ENCODE measurements at regions not wholly inside any gene's neighbourhood (a gene's known extent, or its start where the extent isn't known, plus 50 kb on each side); places are given as distances from the start of the nearest gene placed in this dataset.
"Not testable (repeated sequence)": the region's sequence is repeated elsewhere in the genome, so short reads cannot be mapped to it uniquely, and the experiment has no call there.

DNA sequence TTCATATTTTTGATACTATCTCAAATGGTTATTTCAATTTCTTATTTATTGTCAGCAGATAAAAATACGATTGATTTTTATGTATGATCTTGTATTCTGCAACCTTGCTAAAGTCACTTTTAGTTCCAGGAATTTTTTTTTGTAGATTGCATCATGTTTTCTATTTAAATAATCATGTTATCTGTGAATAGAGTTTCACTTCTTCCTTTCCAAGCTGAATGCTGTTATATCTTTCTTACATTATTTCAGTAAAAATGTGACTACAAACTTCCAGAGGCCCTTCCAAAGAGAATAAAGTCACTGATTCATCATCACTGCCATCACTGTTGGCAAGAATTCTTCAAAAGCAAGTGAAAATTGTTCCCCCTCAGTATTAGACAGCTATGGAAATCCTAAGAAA lies 104.7 kb upstream of the RAP1B start:
- no peak for DNase-seq (ENCODE audit: low read depth)

DNA sequence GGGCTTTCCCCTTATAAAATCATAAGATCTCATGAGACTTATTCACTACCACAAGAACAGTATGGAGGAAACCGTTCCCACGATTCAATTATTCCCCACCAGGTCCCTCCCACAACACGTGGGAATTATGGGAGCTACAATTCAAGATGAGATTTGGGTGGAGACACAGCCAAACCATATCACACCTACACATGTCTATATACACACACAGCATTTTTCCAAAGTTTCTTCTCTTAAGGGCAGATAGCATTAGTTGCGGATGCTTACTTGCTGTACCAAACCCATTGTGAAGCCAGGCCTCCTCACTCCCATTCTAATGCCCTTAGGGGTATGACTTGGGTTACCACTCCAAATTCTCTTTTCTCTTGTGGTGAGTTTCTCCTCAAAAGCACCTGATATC lies 104.1 kb upstream of the RAP1B start:
- DNase-seq (ENCODE audit: low read depth): no peak

DNA sequence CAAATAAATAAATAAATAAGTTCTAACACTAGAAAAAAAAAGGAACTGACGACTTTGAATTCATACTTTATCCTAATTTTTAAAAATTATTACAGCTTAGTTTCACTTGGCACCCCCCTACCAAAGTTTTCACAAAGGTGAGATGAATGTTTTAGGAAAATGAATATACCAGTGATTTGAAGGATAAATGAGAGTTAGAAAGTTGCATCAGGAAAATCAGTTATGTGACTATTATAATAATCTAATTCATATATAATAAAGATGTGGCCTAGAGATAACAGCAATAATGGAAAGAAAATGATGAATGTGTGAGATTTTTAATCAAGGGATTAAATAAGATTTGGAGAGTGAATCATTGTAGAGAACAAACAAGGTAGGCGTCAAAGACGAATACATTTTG lies 103.0 kb upstream of the RAP1B start:
- DNase-seq (ENCODE audit: low read depth): no peak

DNA sequence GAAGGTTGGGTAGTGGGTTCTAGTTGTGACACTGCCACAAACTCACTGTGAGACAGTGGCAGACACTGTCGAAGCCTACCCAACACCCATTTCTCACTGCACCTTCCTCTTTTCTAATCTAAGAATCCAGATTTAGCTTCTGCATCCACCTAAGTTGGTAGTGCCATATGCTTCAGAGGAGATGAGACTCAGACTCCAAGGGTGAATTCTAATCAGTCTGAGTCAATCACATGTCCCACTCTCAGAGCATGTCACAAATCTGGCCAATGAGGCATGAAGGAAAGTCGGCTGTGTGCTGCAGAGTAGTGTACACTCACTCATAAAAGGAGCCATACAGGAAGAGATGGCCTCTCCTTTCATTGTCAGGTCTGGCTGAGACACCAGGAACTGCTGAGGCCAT lies 102.1 kb upstream of the RAP1B start:
- DNase-seq (ENCODE audit: low read depth): no peak

DNA sequence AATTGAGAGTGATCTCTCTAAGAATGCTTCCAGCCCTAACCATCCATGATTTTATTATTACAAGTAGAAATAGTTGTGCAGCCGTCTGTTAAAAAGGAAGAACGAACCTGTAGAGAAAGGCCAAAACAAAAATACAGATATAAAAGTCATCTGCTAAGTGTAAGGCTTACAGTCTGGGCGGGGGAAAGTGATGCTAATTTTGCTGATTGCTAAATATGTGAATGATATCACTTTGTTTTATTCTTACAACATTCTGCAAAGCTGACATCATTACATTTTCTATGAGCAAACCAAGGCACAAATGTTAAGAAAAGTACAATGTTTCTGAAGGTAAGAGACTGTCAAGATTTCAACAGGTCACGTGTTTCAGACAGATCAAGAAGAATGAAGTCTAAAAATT lies 101.5 kb upstream of the RAP1B start:
- DNase-seq (ENCODE audit: low read depth): no peak

DNA sequence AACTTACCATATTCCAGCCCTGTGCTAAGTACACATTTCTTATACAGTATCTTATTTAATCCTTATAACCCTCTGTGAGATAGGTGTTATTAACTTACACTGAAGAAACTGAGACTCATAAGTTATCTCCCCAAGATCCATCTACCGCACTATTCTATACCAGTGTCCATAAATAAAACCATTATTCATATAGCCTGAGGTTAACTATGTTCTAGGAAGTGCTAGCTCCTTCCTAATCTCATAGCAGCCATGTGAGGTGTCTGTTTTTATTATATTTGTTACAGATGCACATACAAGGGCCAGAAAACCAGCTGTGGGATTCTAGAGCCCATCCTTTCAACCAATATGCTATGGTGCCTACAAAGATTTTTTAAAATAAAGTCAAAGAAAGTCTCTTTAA lies 100.3 kb upstream of the RAP1B start:
- DNase-seq (ENCODE audit: low read depth): no peak

DNA sequence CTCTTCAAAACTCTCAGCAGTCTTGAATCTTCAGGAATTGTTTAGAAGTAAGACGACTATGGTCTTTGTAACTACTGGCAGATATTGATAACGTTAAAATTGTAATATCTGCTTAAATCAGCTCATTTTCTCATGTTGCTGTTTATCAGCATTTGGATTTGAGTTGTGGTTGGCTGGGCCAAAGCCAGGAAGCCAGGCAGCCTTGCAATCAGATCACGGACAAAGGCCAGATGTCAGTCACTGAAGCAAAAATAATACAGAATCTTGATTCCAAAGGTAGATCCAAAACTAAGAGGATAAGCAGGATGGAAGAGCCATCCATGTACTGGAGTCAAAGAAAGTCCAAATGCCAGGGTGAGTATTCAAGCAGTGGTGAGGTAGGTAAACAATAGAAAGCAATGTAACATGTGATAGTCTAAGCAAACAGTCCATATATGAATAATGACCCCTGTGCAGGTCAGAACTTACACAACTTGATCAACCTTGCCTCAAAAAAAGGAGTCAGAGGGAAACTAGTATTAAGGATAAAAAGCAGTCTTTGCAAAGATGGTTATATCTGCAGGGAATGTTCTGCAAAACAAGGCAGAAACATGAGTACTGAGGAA lies 95.8 kb upstream of the RAP1B start:
- no peak for DNase-seq (ENCODE audit: low read depth)

DNA sequence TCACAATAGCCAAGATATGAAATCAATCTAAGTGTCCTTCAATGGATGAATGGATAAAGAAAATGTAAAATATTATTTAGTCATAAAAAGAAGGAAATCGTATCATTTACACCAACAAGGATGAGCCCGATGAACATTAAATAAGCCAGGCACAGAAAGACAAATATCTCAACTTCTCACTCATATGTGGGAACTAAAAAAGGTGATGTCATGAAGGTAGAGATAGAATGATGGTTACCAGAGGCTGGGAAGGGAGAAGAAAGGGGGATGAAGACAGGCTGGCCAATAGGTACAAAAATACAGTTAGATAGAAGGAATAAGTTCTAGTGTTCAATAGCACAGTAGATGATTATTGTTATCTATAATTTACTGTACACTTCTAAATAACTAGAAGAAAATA lies 94.9 kb upstream of the RAP1B start:
- no peak for DNase-seq (ENCODE audit: low read depth)

DNA sequence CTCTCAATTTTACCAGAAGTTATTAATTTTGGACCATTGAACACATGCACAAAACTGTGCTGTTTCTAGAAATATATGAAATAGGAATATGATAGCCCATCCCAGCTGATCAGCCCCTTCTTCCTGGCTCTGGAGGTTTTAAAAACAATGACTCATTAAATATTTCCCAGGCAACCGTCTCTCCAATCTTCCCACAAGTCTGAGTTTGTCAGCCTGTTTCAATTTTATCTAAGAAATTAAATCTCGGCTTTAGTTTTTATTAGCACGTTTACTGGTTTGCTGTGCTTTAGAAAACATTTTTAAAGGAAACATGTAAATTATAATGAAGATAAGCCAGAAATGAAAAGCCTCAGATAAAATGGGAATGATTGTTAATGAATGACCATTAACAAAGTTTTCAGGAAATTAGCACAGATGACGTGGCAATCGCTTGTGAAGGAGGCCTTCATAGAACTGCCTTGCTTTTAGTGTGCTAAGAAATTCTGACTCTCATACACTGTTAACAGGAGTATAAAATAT lies 89.3 kb upstream of the RAP1B start:
- DNase-seq (ENCODE audit: low read depth): peak; percentile 81

DNA sequence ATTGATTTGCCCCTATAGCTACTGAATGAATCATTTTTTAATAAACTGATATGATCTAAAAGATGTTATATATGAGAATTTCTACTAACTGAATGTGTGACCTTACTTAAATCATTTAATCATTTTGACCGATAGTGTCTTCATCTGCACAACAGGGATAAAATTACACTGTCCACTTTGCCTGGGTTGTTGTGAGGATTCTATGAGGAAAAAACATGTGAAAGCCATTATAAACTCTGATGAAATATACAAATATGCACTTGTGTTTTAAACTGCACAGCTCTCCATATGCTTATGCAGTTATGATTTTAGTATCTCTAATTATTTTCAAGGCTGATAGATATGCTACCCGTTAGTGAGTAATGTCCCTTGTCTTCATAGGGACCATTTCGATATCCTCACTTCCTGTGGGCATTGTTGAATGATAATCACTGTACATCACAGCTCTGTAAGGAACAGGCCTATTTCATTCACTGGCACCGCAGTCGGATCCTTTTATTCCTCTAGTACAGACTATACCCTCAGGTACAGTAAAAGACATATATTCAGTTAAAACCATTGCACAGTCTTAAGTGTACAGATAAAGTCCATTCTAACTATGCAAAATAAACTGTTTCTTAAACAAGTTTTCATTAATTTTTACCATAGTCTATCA lies 88.7 kb upstream of the RAP1B start:
- no peak for DNase-seq (ENCODE audit: low read depth)

DNA sequence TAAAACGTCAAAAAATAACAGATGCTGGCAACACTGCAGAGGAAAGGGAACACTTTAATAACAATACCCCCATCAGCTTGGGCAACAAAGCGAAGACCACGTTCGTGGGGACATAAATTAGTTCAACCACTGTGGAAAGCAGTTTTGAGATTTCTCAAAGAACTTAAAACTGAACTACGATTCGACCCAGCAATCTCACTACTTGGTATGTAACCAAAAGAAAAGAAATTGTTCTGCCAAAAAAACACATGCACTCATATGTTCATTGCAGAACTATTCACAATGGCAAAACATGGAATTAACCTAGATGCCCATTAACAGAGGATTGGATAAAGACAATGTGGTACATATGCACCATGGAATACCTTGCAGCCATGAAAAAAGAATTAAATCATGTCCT lies 81.2 kb upstream of the RAP1B start:
- no peak for DNase-seq (ENCODE audit: low read depth)

DNA sequence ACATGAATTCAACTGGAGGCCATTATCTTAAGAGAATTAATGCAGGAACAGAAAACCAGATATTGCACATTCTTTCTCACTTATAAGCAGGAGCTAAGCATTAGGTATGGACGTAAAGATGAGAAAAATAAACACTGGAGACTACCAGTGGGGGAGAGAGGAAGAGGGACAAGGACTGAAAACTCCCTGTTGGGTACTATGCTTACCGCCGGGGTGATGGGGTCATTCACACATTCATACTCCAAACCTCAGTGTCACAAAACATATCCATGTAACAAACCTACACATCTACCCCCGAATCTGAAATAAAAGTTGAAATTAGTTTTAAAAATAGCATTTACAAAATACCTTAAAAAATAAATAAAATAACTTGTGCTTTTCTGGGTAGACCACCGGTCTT lies 80.8 kb upstream of the RAP1B start:
- DNase-seq (ENCODE audit: low read depth): no peak

DNA sequence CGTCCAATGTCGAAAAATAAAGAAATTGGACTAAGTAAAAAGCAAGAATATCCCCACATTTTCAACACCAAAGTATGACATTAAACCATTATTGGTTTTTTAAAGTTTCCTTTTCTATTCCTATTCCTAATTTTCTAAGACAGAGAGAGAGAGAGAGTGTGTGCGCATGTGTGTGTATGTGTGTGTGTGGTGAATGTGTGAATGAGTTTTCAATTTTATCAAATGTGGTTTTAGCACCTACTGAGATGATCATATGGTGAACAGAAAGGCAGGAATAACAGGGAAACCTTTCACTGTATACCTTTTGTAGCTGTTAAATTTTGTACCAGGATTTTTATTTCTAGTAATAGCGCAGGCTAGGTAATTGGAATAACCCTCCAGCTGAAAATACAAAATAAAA lies 80.4 kb upstream of the RAP1B start:
- DNase-seq (ENCODE audit: low read depth): no peak

DNA sequence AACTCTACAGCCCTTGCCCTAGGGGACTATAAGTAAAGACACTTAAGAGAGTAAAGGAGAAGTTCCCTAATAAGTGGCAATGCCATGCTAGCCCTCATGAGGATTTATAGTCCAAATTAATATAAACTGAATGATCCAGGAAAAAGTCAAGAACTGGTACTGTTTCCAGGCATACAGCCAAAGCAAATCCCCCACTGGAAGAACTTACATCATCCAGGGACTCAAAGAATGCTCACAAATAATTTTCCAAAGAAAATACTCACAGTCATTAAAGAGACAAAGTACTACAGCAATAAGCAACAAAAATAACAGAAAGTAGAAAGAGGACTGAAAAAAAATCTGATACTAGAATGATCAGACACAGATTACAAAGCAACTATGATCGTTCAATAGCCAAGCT lies 79.7 kb upstream of the RAP1B start:
- peak; percentile 46 for DNase-seq (ENCODE audit: low read depth)

DNA sequence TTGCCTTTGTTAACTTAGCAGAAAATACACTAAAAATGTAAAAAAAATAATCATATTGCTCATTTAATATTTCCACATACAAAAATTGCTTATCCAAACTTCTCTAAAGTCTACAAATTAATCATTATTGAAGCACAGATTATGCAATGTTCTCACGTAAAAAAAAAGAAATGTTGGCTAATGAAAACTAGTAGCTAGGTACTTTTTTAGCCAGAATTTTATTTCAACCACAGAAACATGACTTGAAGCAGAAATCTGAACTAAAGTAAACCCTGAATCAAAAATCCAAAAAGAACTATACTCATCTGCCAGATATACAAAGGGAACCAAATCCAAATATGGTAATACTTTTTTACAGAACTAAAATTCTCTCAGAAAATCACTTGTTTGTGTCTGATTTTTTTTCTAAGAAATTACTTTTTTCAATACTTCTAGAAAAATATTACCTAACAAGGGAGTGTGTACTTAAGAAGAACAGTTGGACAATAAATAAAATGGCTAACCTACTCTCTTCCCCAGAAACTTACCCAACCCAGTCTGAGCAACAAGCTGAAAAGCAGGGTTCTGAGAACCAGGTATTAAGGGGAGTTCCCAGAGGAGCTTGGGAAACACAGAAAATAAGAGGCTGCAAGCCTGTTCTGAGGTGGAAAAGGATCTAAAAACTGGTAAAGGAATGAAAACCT lies 78.4 kb upstream of the RAP1B start:
- no peak for DNase-seq (ENCODE audit: low read depth)

DNA sequence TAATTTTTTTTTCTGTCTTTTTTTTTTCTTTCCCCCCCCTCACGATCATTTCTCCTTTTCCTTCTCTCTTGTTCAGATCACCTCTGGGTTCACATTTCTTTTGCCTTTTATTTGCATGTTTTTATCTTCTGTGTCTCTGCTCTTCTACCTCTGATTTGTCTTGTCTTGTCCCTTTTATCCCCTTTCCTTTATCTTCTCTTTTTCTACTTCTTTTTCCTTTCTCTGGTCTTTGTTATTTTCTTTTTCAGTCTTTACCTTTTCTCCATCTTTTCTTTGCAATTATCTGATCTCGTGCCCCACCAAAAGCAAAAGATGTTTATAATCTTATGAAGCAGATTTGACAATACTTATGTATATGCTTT lies 77.8 kb upstream of the RAP1B start:
- DNase-seq (ENCODE audit: low read depth): no peak

DNA sequence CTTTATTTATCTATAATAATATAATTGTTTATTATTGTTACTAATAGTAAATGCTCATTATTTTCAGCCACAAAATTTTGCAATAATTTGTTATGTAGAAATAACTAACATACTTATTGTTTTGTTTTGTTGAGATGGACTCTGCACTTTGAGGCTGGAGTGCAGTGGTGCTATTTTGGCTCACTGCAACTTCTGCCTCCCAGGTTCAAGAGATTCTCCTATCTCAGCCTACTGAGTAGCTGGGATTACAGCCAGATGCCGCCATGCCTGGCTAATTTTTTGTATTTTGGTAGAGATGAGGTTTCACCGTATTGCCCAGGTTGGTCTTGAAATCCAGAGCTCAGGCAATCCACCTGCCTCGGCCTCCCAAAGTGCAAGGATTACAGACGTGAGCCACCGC lies 76.6 kb upstream of the RAP1B start:
- no peak for DNase-seq (ENCODE audit: low read depth)

DNA sequence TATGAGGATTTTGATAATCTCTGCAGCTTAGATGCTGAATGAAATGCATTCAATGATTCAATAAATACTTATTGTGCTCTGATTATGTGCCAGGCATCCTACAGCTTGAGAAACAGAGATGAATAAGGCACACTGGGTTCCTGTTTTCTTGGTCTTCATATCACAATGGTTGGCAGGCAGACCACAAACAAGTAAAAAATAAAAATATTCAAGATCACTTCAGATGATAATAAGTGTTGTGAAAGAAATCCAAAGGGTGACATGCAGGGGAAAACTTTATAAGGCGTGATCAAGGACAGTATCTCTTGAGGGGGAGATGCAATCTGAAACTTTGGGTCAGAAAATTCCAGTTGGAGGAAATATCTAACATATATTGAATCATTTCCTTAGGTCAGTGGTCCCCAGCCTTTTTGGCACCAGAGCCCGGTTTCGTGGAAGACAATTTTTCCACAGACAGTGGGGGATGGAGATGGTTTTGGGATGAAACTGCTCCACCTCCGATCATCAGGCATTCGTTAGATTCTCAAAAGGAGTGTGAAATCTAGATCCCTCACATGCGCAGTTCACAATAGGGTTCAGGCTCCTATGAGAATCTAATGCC lies 73.7 kb upstream of the RAP1B start:
- no peak for DNase-seq (ENCODE audit: low read depth)

DNA sequence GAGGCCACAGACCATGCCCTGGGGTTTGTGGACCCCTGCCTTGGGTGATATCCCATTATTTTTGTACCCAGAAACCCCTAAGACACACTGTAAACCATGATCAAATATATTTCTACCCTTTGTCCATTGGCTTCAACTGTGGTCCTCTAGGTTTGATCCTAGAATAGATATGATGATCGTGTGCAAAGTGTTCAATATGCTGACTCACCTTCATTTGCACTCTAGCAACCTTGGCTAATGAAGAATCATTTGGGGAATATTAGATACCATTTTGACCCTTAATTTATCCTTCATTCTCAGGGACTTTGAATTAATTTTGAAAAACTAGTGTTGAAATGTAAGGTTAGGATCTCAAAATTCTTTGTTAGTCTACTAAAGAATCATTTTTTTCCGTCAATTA lies 73.1 kb upstream of the RAP1B start:
- DNase-seq (ENCODE audit: low read depth): no peak

DNA sequence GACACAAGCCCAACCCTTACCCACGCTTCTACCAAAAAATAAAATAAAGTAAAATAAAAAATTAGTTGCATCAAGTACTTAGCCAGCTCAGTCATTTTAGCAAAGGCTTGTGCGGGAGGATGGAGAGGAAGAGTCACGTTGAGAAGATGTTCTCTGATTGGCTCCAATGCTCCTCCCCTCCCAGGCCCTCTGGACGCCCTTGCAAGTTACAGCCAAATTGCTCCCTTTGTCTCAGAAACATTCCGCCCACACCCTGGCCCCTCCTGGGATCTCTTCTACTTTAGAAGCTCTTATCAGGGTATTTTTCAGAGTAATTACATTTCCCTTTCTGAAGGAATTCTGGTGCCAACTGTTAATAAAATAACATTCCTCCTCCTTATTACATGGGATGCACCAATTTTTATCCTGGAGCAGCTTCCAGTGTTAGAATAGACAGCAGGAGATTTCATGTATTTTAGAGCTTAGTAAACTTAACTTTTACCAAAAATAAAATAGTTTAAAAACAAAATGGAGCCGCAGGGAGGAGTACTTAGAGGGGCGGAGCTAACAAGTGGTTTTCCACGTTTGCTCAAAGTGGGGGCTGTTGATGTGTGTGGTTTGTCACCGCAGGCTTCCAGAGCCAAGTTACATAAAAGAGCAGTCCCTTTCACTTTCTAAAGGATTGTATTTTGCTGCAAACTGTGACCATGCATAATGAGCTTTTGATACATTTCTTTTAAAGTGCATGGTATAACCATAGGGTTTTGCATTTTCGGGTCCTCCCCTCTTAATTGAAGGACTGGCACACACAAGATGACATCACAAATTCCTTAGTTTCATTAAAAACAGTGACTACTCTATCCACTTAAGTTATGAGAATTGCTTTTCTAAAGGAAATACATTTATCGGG lies 71.7 kb upstream of the RAP1B start:
- peak; percentile 71 for DNase-seq (ENCODE audit: low read depth)

DNA sequence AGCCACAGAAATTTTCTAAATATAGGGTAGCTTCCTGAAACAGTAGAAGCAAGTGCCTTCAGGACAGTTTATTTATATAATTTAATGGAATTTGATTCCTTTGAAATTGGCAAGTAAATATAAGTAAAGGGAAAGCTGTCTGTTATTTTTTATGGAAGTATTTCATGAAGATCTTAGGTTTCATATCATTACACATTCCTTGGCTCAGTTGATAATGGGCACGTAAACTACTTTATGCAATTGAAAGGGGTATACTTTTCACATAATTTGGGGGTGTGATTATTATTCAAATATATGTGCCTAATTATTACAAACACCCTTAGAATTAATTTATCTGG lies 71.1 kb upstream of the RAP1B start:
- no peak for DNase-seq (ENCODE audit: low read depth)

DNA sequence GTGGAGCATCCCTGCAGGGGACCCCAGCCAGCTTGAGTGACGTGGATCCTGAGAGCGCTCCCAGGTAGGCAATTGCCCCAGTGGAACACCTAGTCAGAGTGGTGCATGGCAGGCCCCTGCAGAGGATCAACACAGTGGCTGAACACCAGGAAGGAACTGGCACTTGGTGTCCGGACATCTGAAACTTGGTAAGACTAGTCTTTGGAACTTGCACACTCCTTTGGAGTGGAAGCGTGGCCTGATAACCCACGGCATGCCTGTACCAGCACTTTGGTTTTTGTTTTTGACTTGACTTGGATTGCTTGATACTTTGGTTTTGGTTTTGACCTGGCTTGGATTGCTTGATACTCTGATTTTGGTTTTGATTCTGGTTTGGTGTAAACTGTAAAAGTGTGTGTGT lies 69.9 kb upstream of the RAP1B start:
- DNase-seq (ENCODE audit: low read depth): not testable (repeated sequence)
